HG03025 (cell line): ENCODE measurements at regions not wholly inside any gene's neighbourhood (a gene's known extent, or its start where the extent isn't known, plus 50 kb on each side); places are given as distances from the start of the nearest gene placed in this dataset.
"Not testable (repeated sequence)": the region's sequence is repeated elsewhere in the genome, so short reads cannot be mapped to it uniquely, and the experiment has no call there.

ENCODE experiments used
- ATAC-seq: cut with Tn5 transposase; IDR thresholded peaks from one replicate; pipeline ENCODE4 v1.9.1; 2021; ENCODE audit warnings: mild to moderate bottlenecking, moderate library complexity; ENCODE audit not compliant: unreplicated experiment, low FRiP score

GRCh38 chr13:60721063-60721462 is 324.0 kb downstream of the TDRD3 start:
- no peak for ATAC-seq

GRCh38 chr13:60720590-60720989 is 323.6 kb downstream of the TDRD3 start:
- no peak for ATAC-seq

GRCh38 chr13:60716313-60716712 is 319.3 kb downstream of the TDRD3 start:
- ATAC-seq = no peak

- ATAC-seq = no peak
Measured at GRCh38 chr13:60707878-60708277, 310.9 kb downstream of the TDRD3 start.

- no peak for ATAC-seq
Measured at GRCh38 chr13:60701895-60702294, 304.9 kb downstream of the TDRD3 start.

GRCh38 chr13:60700994-60701393 is 304.0 kb downstream of the TDRD3 start:
- ATAC-seq = no peak

GRCh38 chr13:60699636-60700035 is 302.6 kb downstream of the TDRD3 start:
- ATAC-seq = no peak

- no peak for ATAC-seq
Measured at GRCh38 chr13:60696602-60697001, 299.6 kb downstream of the TDRD3 start.

- ATAC-seq = no peak
Measured at GRCh38 chr13:60691268-60691667, 294.2 kb downstream of the TDRD3 start.

- no peak for ATAC-seq
Measured at GRCh38 chr13:60690604-60691003, 293.6 kb downstream of the TDRD3 start.

- ATAC-seq = no peak
Measured at GRCh38 chr13:60689571-60689970, 292.6 kb downstream of the TDRD3 start.

GRCh38 chr13:60689076-60689475 is 292.1 kb downstream of the TDRD3 start:
- ATAC-seq = no peak

- ATAC-seq = no peak
Measured at GRCh38 chr13:60679928-60680694, 283.1 kb downstream of the TDRD3 start.

- ATAC-seq = no peak
Measured at GRCh38 chr13:60679131-60679530, 282.1 kb downstream of the TDRD3 start.

- no peak for ATAC-seq
Measured at GRCh38 chr13:60671386-60671785, 274.4 kb downstream of the TDRD3 start.

- ATAC-seq = no peak
Measured at GRCh38 chr13:60663788-60664187, 266.8 kb downstream of the TDRD3 start.

- peak; percentile 61 for ATAC-seq
Measured at GRCh38 chr13:60662595-60662994, 265.6 kb downstream of the TDRD3 start.

- ATAC-seq = no peak
Measured at GRCh38 chr13:60661521-60661920, 264.5 kb downstream of the TDRD3 start.

- ATAC-seq = not testable (repeated sequence)
Measured at GRCh38 chr13:60657586-60657985, 260.6 kb downstream of the TDRD3 start.

- ATAC-seq = no peak
Measured at GRCh38 chr13:60655256-60655655, 258.2 kb downstream of the TDRD3 start.

- no peak for ATAC-seq
Measured at GRCh38 chr13:60654415-60654814, 257.4 kb downstream of the TDRD3 start.

GRCh38 chr13:60647547-60647946 is 250.5 kb downstream of the TDRD3 start:
- no peak for ATAC-seq

- no peak for ATAC-seq
Measured at GRCh38 chr13:60646620-60647019, 249.6 kb downstream of the TDRD3 start.
